Fibroblast of peridontal ligament (primary cell): ENCODE measurements at regions not wholly inside any gene's neighbourhood (a gene's known extent, or its start where the extent isn't known, plus 50 kb on each side); places are given as distances from the start of the nearest gene placed in this dataset.
"Not testable (repeated sequence)": the region's sequence is repeated elsewhere in the genome, so short reads cannot be mapped to it uniquely, and the experiment has no call there.

Experiments
- DNase-seq: peaks from one replicate; pipeline ENCODE4 v3.0.0-alpha.2; 2010; ENCODE audit errors: extremely low read depth

DNA sequence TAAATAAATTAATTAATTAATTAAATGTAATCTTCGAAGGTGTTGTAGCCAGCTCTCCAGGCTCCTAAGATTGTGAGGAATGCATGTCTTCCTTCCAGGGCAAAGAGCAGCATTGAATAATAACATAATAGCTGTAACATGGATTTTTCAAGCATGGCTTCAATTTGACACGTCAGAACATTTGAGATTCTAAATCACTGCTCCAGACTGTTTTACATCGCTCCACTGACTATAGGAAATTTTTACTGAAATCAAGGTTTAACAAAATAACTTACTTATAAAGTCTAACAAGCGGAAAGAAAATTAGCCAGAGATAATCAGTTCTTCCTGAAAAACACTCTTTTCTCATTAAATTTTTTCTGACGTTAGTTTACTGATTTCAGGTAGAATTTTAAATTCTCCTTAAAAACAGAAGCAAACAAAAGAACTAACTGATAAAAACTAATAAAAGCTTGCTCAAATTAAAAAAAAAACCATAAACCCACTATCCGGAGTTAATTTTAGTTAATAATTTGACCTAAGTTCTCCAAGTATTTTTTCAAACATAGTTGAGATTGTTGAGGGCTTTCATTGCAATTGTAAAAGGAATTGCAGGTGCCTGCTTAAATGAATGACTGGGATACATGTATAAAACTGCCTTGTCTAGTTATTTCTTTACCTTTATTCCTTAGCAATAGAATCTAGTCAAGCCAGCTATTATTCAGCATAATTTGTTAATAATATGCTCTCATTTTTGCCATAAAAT is 51.2 kb upstream of the SGCE start:
- peak; percentile 2 for DNase-seq

- DNase-seq: peak; percentile 37
These were observed 54.3 kb upstream of the SGCE start for GRCh38 chr7:94710256-94710655.

GRCh38 chr7:94722360-94722759 is 66.4 kb upstream of the SGCE start:
- not testable (repeated sequence) for DNase-seq

DNA sequence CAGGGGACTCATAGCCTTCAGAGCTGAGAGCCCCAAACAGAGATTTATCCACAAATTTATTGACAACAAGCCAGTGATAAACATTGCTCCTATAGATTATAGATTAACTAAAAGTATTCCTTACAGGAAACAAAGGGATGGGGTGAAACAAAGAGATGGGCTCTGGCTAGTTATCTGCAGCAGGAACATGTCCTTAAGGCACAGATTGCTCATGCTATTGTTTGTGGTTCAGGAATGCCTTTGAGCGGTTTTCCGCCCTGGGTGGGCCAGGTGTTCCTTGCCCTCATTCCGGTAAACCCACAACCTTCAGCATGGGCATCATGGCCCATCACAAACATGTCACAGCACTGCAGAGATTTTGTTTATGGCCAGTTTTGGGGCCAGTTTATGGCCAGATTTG is 73.0 kb upstream of the SGCE start:
- DNase-seq: not testable (repeated sequence)

- DNase-seq: no peak
These were observed 82.1 kb upstream of the SGCE start for GRCh38 chr7:94738071-94738470.

- DNase-seq: no peak
These were observed 83.2 kb upstream of the SGCE start for GRCh38 chr7:94739180-94739579.

DNA sequence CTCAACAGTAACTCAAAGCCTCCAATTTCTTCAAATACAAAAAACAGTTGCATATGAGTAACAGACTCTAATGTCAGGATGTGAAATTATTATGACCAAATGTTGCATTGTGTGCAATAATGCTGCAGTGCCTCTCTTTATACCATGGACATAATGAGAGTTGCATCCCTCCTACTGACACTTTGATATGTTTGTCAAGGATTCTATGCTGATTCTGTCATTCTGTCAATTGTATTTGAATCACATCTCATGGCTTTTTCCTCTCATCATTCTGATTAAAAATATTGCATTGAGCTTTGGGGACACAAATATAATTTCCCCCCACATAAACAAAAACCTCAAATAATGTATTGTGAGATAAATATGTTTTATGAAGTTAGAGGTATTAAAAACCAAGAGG is 84.6 kb upstream of the SGCE start:
- no peak for DNase-seq

DNA sequence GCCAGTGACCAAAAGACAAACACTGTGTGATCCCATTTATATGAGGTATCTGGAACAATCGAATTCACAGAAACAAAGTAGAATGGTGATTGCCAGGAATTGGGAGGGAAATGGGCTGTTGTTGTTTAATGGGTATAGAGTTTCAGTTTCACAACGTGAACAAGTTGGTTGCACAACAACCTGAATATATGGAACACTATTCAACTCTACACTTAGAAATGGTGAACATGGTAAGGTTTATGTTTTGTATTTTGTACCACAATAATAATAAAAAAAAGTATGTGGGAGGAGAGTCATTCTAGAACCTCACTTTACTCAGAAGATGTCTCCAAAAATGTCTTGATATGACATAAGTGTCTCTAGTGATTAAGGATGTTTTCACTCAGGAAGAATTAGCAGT is 85.2 kb upstream of the SGCE start:
- DNase-seq: peak; percentile 10

DNA sequence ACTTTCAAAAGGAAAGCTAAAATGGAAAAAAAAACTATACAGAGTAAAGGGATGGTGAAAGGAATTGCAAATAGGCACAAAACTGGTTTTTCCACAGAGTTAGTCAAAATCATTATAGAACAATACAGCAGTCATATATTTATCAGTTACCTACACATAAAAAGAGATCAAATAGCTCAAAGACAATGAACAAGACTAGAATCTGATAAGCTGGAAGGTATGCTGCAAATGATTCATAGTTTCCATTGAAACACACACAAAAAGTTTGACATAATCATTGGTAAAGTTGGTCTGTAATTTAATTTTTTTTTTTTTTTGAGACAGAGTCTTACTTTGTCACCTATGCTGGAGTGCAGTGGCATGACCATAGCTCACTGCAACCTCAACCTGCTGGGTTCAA is 92.4 kb upstream of the SGCE start:
- no peak for DNase-seq

DNA sequence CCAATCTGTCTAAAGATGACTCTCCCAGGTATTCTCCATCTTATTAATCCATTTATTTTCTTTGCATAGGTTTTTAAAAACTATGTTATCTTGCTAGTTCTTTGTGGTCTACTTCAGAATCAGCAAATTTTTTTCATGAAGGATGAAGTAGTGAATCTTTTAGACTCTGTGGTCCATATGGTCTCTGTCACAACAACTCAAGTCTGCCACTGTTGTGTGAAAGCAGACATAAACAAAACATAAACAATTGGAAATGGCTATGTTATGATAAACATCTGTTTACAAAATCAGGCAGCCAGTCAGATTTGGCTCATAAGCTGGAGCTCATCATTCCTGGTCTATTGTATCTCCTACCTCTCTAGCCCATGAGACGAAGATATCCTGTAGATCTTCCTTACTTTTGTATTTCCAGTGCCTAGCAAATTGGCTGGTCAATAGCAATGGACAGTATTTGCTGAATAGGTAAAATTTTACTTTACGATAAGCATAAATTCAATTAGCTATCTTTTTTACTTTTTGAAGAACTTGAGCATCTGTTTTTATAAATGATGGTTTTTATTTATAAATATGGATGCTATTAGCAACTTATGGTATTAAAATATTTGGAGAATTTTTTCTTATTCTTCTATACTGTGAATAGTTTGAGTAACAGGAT is 104.6 kb upstream of the SGCE start:
- DNase-seq: no peak

GRCh38 chr7:94761451-94761850 is 105.5 kb upstream of the SGCE start:
- DNase-seq: no peak

GRCh38 chr7:94763268-94763667 is 107.3 kb upstream of the SGCE start:
- DNase-seq: peak; percentile 97

DNA sequence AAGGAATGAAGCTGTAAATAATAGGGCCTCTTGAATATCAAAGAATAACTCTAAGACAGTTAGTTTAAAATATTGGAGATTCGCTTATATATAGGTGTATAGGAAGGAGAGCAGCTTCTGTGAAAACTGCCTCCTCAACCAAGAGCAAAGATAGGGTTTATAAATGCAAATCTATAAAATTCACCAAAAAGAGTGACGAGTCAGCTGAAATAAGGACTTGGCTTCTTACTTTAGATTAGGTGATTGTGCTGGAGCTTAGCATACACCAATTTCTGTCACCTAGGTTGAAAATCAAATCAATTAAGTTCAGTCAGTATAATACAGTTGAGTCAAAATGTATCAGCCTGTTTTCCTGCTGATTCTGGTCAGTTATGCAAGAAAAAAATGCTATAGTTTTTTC is 113.8 kb upstream of the SGCE start:
- no peak for DNase-seq

DNA sequence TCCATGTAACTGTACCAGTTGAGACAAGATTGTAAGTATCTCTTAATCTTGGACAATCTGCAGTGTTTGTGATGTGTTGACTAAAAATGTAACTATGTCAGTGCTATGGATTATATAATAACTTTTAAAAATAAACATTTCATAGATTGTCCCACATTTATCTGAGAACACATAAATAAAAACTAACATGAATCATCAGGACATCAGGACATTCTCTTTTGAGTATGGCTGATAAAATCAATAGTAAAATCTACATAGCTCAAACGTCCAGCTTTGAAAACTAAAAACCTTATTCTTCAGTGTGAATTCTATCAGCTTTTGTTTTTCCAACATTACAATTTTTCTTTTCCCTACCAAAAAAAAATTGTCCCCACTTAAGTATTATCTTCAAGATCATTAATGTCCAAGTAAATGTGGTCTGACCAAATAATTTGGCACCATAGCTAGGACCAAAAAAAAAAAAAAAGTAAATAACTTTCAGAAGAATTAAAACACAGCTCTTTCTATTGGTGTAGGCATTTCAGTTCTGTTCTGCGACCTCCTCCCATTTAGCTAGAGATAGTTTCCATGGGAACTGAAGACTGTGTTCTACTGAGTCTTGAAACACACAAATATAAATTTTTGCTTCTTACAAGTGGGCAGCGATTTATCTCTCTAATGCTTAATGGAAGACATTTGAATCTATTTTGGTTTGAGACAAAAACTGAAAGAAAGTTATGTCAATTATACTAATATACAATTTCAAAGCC is 123.0 kb upstream of the SGCE start:
- no peak for DNase-seq

DNA sequence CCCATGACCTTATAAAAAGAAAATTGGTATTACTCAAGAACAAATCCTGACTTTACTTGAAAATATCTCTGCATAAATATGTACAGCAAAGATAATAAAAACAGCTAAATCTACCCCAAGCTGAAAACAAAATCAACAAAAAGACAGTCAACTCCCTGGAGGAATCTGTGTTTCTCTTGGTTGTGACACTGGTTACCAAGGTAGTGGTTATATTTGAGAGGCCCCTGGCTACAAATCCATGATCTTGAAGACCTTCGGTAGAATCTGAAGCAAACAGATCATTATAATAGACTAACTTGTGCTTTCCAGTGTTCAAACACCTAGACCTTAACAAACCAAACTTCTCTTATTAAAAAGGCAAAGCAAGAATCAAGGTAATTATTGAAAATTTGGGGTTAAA is 123.9 kb upstream of the SGCE start:
- DNase-seq: no peak

DNA sequence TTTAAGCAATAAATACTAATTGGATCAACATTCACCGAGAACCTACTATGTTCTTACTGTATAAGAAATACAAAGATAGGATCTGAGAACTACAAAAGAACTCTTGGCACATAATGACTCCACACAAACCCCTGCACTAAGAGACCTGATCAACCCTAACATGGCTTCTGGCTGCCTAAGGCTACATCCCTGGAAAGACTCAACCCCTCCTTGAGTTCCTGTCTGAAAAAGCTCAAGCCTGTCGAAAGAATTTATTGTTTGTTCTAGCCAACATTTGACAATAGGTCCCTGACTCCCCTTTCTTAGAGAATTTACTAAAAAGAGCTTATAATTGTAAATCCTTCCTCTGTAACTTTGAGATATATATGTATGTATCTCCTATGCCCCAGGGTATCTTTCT is 125.3 kb upstream of the SGCE start:
- DNase-seq: no peak

- DNase-seq: no peak
These were observed 124.6 kb upstream of the PPP1R9A start for GRCh38 chr7:94782777-94783176.

GRCh38 chr7:94787285-94787684 is 120.1 kb upstream of the PPP1R9A start:
- DNase-seq: no peak

- DNase-seq: not testable (repeated sequence)
These were observed 119.0 kb upstream of the PPP1R9A start for GRCh38 chr7:94788378-94788777.

DNA sequence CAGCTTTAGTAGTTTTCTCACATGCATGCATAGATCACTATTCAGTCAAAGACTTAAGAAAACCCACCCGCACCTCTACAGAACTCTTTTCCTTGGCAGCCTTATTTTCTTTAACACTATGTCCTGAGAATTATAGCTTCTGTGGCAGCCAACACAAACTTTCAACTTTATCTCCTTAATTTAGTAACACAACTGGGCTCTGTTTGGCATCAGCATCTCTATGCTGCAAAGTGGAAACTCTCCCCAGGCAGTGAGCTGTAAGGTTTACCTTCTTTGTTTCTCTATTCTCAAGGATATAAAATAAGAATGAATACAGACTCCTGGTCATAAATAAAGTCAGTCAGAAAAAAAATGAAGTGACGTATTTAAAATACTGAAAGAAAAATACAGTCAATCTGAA is 115.2 kb upstream of the PPP1R9A start:
- no peak for DNase-seq

- not testable (repeated sequence) for DNase-seq
These were observed 110.0 kb upstream of the PPP1R9A start for GRCh38 chr7:94797404-94797803.

GRCh38 chr7:94803821-94804220 is 103.6 kb upstream of the PPP1R9A start:
- DNase-seq: no peak

DNA sequence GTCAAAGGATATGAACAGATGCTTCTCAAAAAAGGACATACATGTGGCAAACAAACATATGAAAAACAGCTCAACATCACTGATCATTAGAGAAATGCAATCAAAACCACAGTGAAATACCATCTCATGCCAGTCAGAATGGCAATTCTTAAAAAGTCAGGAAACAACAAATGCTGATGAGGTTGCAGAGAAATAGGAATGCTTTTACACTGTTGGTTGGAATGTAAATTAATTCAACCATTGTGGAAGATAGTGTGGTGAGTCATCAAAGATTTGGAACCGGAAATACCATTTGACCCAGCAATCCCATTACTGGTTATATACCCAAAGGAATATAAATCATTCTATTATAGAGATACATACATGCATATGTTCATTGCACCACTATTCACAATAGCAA is 98.7 kb upstream of the PPP1R9A start:
- peak; percentile 2 for DNase-seq
